ENCODE measurements at regions not wholly inside any gene's neighbourhood (a gene's known extent, or its start where the extent isn't known, plus 50 kb on each side); places are given as distances from the start of the nearest gene placed in this dataset.
"Not testable (repeated sequence)": the region's sequence is repeated elsewhere in the genome, so short reads cannot be mapped to it uniquely, and the experiment has no call there.

- no peaks in the 10 kb centered on the region for H3K4me1 ChIP-seq
- no peaks in the 10 kb centered on the region for H3K9me3 ChIP-seq
- H3K27ac ChIP-seq = no peak overlapping the region
- no peak overlapping the region for H3K4me3 ChIP-seq
- ATAC-seq (no peak), DNase-seq (no peak)
- H3K27me3 ChIP-seq = no peaks in the 10 kb centered on the region
- TF ChIP-seq CTCF (IDR thresholded peaks at IDR 0.05) = no peak
- intact Hi-C loops (cut with DNase I) = no loop called here
- no peaks in the 10 kb centered on the region for H3K36me3 ChIP-seq
These were observed 59.7 kb upstream of the CACHD1 start for GRCh38 chr1:64410217-64410616.

- H3K4me3 ChIP-seq; ATAC-seq; H3K36me3 ChIP-seq; DNase-seq; H3K9me3 ChIP-seq; H3K4me1 ChIP-seq; H3K27me3 ChIP-seq; intact Hi-C loops (cut with DNase I); H3K27ac ChIP-seq: not testable (repeated sequence)
These were observed 54.9 kb upstream of the CACHD1 start for GRCh38 chr1:64414855-64415546.

GRCh38 chr1:64417803-64418202 is 52.1 kb upstream of the CACHD1 start:
- no peak for DNase-seq
- Histone ChIP-seq H3K4me3 (no peak overlapping the region), H3K36me3 (no peaks in the 10 kb centered on the region), H3K27ac (no peak overlapping the region), H3K9me3 (no peaks in the 10 kb centered on the region), H3K27me3 (no peaks in the 10 kb centered on the region), H3K4me1 (no peaks in the 10 kb centered on the region)
- intact Hi-C loops (cut with DNase I) = no loop called here
- no peak for TF ChIP-seq CTCF (IDR thresholded peaks at IDR 0.05)
- ATAC-seq = no peak

All from upper lobe of right lung (tissue), 1 donor.